Neural cell (in vitro differentiated cells): ENCODE measurements at regions not wholly inside any gene's neighbourhood (a gene's known extent, or its start where the extent isn't known, plus 50 kb on each side); places are given as distances from the start of the nearest gene placed in this dataset.

Experiments used
- H2AFZ ChIP-seq: fragments of 200-600, 300-800 bp; sonication (generic), shearing (Covaris generic); 2 replicates; pipeline ENCODE4 v1.6.0; 2014; ENCODE audit warnings: low read depth, mild to moderate bottlenecking, antibody characterized with exemption, low read length, moderate library complexity
- H3F3A ChIP-seq: fragments of 200-600 bp; shearing (Covaris generic); 2 replicates; pipeline ENCODE4 v1.6.1; 2016; ENCODE audit warnings: mild to moderate bottlenecking, moderate library complexity, mixed read lengths, antibody characterized with exemption, low read length; ENCODE audit not compliant: insufficient read depth, poor library complexity, severe bottlenecking
- H3K27ac ChIP-seq: fragments of 200-600, 300-800 bp; sonication (generic), shearing (Covaris generic); 2 replicates; pipeline ENCODE4 v1.5.1; 2014; ENCODE audit warnings: mild to moderate bottlenecking, low read length, moderate library complexity
- H3K27me3 ChIP-seq: fragments of 300-800, 200-600 bp; sonication (generic), shearing (Covaris generic); 2 replicates; pipeline ENCODE4 v1.6.0; 2014; ENCODE audit warnings: mild to moderate bottlenecking, low read depth, low read length, moderate library complexity; ENCODE audit not compliant: insufficient read depth
- H3K36me3 ChIP-seq: fragments of 300-800, 200-600 bp; sonication (generic), shearing (Covaris generic); 2 replicates; pipeline ENCODE4 v1.5.1; 2014; ENCODE audit warnings: mild to moderate bottlenecking, antibody characterized with exemption, low read length, moderate library complexity; ENCODE audit not compliant: insufficient read depth
- H3K4me2 ChIP-seq: fragments of 300-800, 200-600 bp; sonication (generic), shearing (Covaris generic); 2 replicates; pipeline ENCODE4 v1.6.0; 2014; ENCODE audit warnings: mild to moderate bottlenecking, low read length
- H3K4me3 ChIP-seq: fragments of 300-800, 200-600 bp; sonication (generic), shearing (Covaris generic); 2 replicates; pipeline ENCODE4 v1.5.1; 2014; ENCODE audit warnings: mild to moderate bottlenecking, low read length, moderate library complexity
- H3K79me2 ChIP-seq: fragments of 200-600 bp; shearing (Covaris generic); replicated peaks from 2 replicates; pipeline ENCODE4 v1.6.0; 2014; ENCODE audit warnings: mild to moderate bottlenecking, low read length, moderate library complexity; ENCODE audit not compliant: insufficient read depth
- H3K9ac ChIP-seq: fragments of 300-800, 200-600 bp; sonication (generic), shearing (Covaris generic); 2 replicates; pipeline ENCODE4 v1.6.1; 2016; ENCODE audit warnings: mild to moderate bottlenecking, low read length, mixed read lengths
- H3K9me2 ChIP-seq: fragments of 200-600 bp; shearing (Covaris generic); 2 replicates; pipeline ENCODE4 v1.6.1; 2016; ENCODE audit warnings: mild to moderate bottlenecking, low read length, mixed read lengths; ENCODE audit not compliant: insufficient read depth
- H3K9me3 ChIP-seq: fragments of 200-600, 300-800 bp; sonication (generic), shearing (Covaris generic); 2 replicates; pipeline ENCODE4 v1.6.1; 2016; ENCODE audit warnings: mild to moderate bottlenecking, mixed run types, low read length, moderate library complexity, mixed read lengths
- H4K20me1 ChIP-seq: fragments of 200-600 bp; shearing (Covaris generic); 2 replicates; pipeline ENCODE4 v1.6.1; 2016; ENCODE audit warnings: mild to moderate bottlenecking, mixed run types; ENCODE audit not compliant: insufficient read depth
- CTCF ChIP-seq: fragments of 450-650 bp; IDR thresholded peaks from 2 replicates; pipeline ENCODE4 v1.5.1; 2014; ENCODE audit warnings: antibody characterized with exemption, mild to moderate bottlenecking, moderate library complexity; ENCODE audit not compliant: poor library complexity, severe bottlenecking
- EP300 ChIP-seq: fragments of 450-650 bp; conservative IDR thresholded peaks from 2 replicates; pipeline ENCODE4 v1.6.1; 2014; ENCODE audit warnings: antibody characterized with exemption, mild to moderate bottlenecking, moderate library complexity; ENCODE audit not compliant: poor library complexity, severe bottlenecking
- EZH2 ChIP-seq: fragments of 200-600, 300-800 bp; shearing (Covaris generic), sonication (generic); IDR thresholded peaks from 2 replicates; pipeline ENCODE4 v1.6.1; 2014; ENCODE audit warnings: antibody characterized with exemption, low read length, borderline replicate concordance, mild to moderate bottlenecking; ENCODE audit not compliant: insufficient read depth, poor library complexity, severe bottlenecking
- MXI1 ChIP-seq: fragments of 450-650 bp; conservative IDR thresholded peaks from 2 replicates; pipeline ENCODE4 v1.6.1; 2014; ENCODE audit warnings: antibody characterized with exemption, mild to moderate bottlenecking; ENCODE audit not compliant: poor library complexity, severe bottlenecking
- POLR2AphosphoS5 ChIP-seq: IDR thresholded peaks from 2 replicates; pipeline ENCODE4 v1.6.1; 2012
- RAD21 ChIP-seq: fragments of 450-650 bp; conservative IDR thresholded peaks from 2 replicates; pipeline ENCODE4 v1.6.1; 2014; ENCODE audit warnings: antibody characterized with exemption, mild to moderate bottlenecking, moderate library complexity
- REST ChIP-seq: IDR thresholded peaks from 2 replicates; pipeline ENCODE4 v1.6.1; 2012; ENCODE audit warnings: borderline replicate concordance
- SMC3 ChIP-seq: fragments of 450-650 bp; conservative IDR thresholded peaks from 2 replicates; pipeline ENCODE4 v1.6.1; 2014; ENCODE audit warnings: antibody characterized with exemption, mild to moderate bottlenecking, moderate library complexity; ENCODE audit not compliant: poor library complexity
- TAF1 ChIP-seq: IDR thresholded peaks from 2 replicates; pipeline ENCODE4 v1.6.1; 2012; ENCODE audit warnings: low read depth

- TF ChIP-seq EZH2 (no peak), TAF1 (no peak), SMC3 (no peak), CTCF (no peak), EP300 (no peak), POLR2AphosphoS5 (no peak), RAD21 (no peak), REST (no peak), MXI1 (no peak)
- Histone ChIP-seq H3K4me3 (no peak overlapping the region), H2AFZ (no peak overlapping the region), H3K36me3 (no peaks in the 10 kb centered on the region), H3K4me2 (no peak overlapping the region), H3K9me2 (no peaks in the 10 kb centered on the region), H3K27ac (no peak overlapping the region), H3K79me2 (no peaks in the 10 kb centered on the region), H3K9me3 (no peaks in the 10 kb centered on the region), H3K27me3 (no peaks in the 10 kb centered on the region), H4K20me1 (no peaks in the 10 kb centered on the region), H3F3A (no peaks in the 10 kb centered on the region), H3K9ac (no peak overlapping the region)
These were observed 1748.7 kb downstream of the EFNA5 start for GRCh38 chr5:105922080-105922479.

GRCh38 chr5:105917189-105917588 is 1753.5 kb downstream of the EFNA5 start:
- no peak overlapping the region for H3K9ac ChIP-seq
- no peaks in the 10 kb centered on the region for H4K20me1 ChIP-seq
- H3F3A ChIP-seq: no peaks in the 10 kb centered on the region
- no peak overlapping the region for H3K4me3 ChIP-seq
- no peaks in the 10 kb centered on the region for H3K27me3 ChIP-seq
- no peak for TF ChIP-seq TAF1
- no peak for TF ChIP-seq POLR2AphosphoS5
- no peak for TF ChIP-seq SMC3
- no peak for TF ChIP-seq REST
- no peak for TF ChIP-seq EP300
- no peak for TF ChIP-seq RAD21
- TF ChIP-seq EZH2: no peak
- TF ChIP-seq MXI1: no peak
- no peak for TF ChIP-seq CTCF
- no peak overlapping the region for H3K27ac ChIP-seq
- no peak overlapping the region for H3K4me2 ChIP-seq
- H3K79me2 ChIP-seq: no peaks in the 10 kb centered on the region
- H2AFZ ChIP-seq: no peak overlapping the region
- no peaks in the 10 kb centered on the region for H3K9me3 ChIP-seq
- no peaks in the 10 kb centered on the region for H3K36me3 ChIP-seq
- no peaks in the 10 kb centered on the region for H3K9me2 ChIP-seq
